ENCODE measurements at regions not wholly inside any gene's neighbourhood (a gene's known extent, or its start where the extent isn't known, plus 50 kb on each side); places are given as distances from the start of the nearest gene placed in this dataset.

- TF ChIP-seq GATA3 (IDR thresholded peaks at IDR 0.05; ENCODE audit: low read depth, low read length) (no peak), GATA2 (IDR thresholded peaks at IDR 0.05; ENCODE audit: low read depth, low read length) (no peak)
These were observed 332.8 kb downstream of the MN1 start for GRCh38 chr22:27468712-27469111.

GRCh38 chr22:27470169-27470772 lies 331.3 kb downstream of the MN1 start:
- no peak for TF ChIP-seq GATA2 (IDR thresholded peaks at IDR 0.05; ENCODE audit: low read depth, low read length)
- no peak for TF ChIP-seq GATA3 (IDR thresholded peaks at IDR 0.05; ENCODE audit: low read depth, low read length)

GRCh38 chr22:27472975-27473374 lies 328.6 kb downstream of the MN1 start:
- TF ChIP-seq GATA3 (IDR thresholded peaks at IDR 0.05; ENCODE audit: low read depth, low read length): no peak
- no peak for TF ChIP-seq GATA2 (IDR thresholded peaks at IDR 0.05; ENCODE audit: low read depth, low read length)

- no peak for TF ChIP-seq GATA3 (IDR thresholded peaks at IDR 0.05; ENCODE audit: low read depth, low read length)
- no peak for TF ChIP-seq GATA2 (IDR thresholded peaks at IDR 0.05; ENCODE audit: low read depth, low read length)
These were observed 328.0 kb downstream of the MN1 start for GRCh38 chr22:27473533-27473932.

GRCh38 chr22:27474112-27474571 lies 327.4 kb downstream of the MN1 start:
- TF ChIP-seq GATA2 (IDR thresholded peaks at IDR 0.05; ENCODE audit: low read depth, low read length) (no peak), GATA3 (IDR thresholded peaks at IDR 0.05; ENCODE audit: low read depth, low read length) (no peak)

- TF ChIP-seq GATA3 (IDR thresholded peaks at IDR 0.05; ENCODE audit: low read depth, low read length): no peak
- no peak for TF ChIP-seq GATA2 (IDR thresholded peaks at IDR 0.05; ENCODE audit: low read depth, low read length)
These were observed 326.6 kb downstream of the MN1 start for GRCh38 chr22:27474711-27475547.

- TF ChIP-seq GATA2 (IDR thresholded peaks at IDR 0.05; ENCODE audit: low read depth, low read length) (no peak), GATA3 (IDR thresholded peaks at IDR 0.05; ENCODE audit: low read depth, low read length) (no peak)
These were observed 326.0 kb downstream of the MN1 start for GRCh38 chr22:27475548-27475897.

GRCh38 chr22:27476318-27476717 lies 325.2 kb downstream of the MN1 start:
- TF ChIP-seq GATA2 (IDR thresholded peaks at IDR 0.05; ENCODE audit: low read depth, low read length): no peak
- TF ChIP-seq GATA3 (IDR thresholded peaks at IDR 0.05; ENCODE audit: low read depth, low read length): no peak

- TF ChIP-seq GATA2 (IDR thresholded peaks at IDR 0.05; ENCODE audit: low read depth, low read length) (no peak), GATA3 (IDR thresholded peaks at IDR 0.05; ENCODE audit: low read depth, low read length) (no peak)
These were observed 324.8 kb downstream of the MN1 start for GRCh38 chr22:27476729-27477128.

- no peak for TF ChIP-seq GATA3 (IDR thresholded peaks at IDR 0.05; ENCODE audit: low read depth, low read length)
These were observed 324.4 kb downstream of the MN1 start for GRCh38 chr22:27477171-27477570.

- TF ChIP-seq GATA2 (IDR thresholded peaks at IDR 0.05; ENCODE audit: low read depth, low read length): no peak
- no peak for TF ChIP-seq GATA3 (IDR thresholded peaks at IDR 0.05; ENCODE audit: low read depth, low read length)
These were observed 321.1 kb downstream of the MN1 start for GRCh38 chr22:27480487-27480886.

- TF ChIP-seq GATA2 (IDR thresholded peaks at IDR 0.05; ENCODE audit: low read depth, low read length): no peak
- TF ChIP-seq GATA3 (IDR thresholded peaks at IDR 0.05; ENCODE audit: low read depth, low read length): no peak
These were observed 319.2 kb downstream of the MN1 start for GRCh38 chr22:27482402-27482801.

GRCh38 chr22:27483095-27483785 lies 318.3 kb downstream of the MN1 start:
- TF ChIP-seq GATA3 (IDR thresholded peaks at IDR 0.05; ENCODE audit: low read depth, low read length): no peak
- TF ChIP-seq GATA2 (IDR thresholded peaks at IDR 0.05; ENCODE audit: low read depth, low read length): no peak

- no peak for TF ChIP-seq GATA2 (IDR thresholded peaks at IDR 0.05; ENCODE audit: low read depth, low read length)
- TF ChIP-seq GATA3 (IDR thresholded peaks at IDR 0.05; ENCODE audit: low read depth, low read length): no peak
These were observed 315.7 kb downstream of the MN1 start for GRCh38 chr22:27485842-27486241.
